CD4-positive, alpha-beta memory T cell (primary cell): ENCODE measurements at regions not wholly inside any gene's neighbourhood (a gene's known extent, or its start where the extent isn't known, plus 50 kb on each side); places are given as distances from the start of the nearest gene placed in this dataset.

Experiments used
- CTCF ChIA-PET: fragments of 350-600 bp; sonication (Branson Sonifier 250); formaldehyde crosslinking; loops from one replicate; lab custom pipeline; 2021; ENCODE audit warnings: inconsistent platforms; ENCODE audit not compliant: partially characterized antibody; lab: Charles Lee
- POLR2A ChIA-PET: fragments of 350-600 bp; sonication (Branson Sonifier 250); formaldehyde crosslinking; loops from one replicate; lab custom pipeline; 2021; ENCODE audit not compliant: partially characterized antibody; lab: Charles Lee
- DNase-seq, 5 donors: peaks; one replicate each; pipeline versions ENCODE4 v3.0.0 to v3.0.0-alpha.2; 2020 to 2022; ENCODE audit warnings: mixed read lengths in 1 of 5
- H3K27ac ChIP-seq: one replicate; pipeline ENCODE4 v1.7.0; 2013; ENCODE audit warnings: low read depth, low read length
- H3K27me3 ChIP-seq: 2 replicates; pipeline ENCODE4 v1.7.0; 2013; ENCODE audit warnings: mild to moderate bottlenecking, low read length, moderate library complexity; ENCODE audit not compliant: insufficient read depth
- H3K36me3 ChIP-seq: 2 replicates; pipeline ENCODE4 v1.7.0; 2013; ENCODE audit warnings: mild to moderate bottlenecking, low read length, moderate library complexity; ENCODE audit not compliant: insufficient read depth
- H3K4me1 ChIP-seq: 2 replicates; pipeline ENCODE4 v1.7.0; 2013; ENCODE audit warnings: mild to moderate bottlenecking, low read length, moderate library complexity; ENCODE audit not compliant: insufficient read depth
- H3K4me3 ChIP-seq, 2 donors: one replicate each; pipeline ENCODE4 v1.7.0; 2013; ENCODE audit warnings: low read length in 2 of 2, mild to moderate bottlenecking in 1 of 2
- H3K9me3 ChIP-seq, 2 donors: one replicate each; pipeline ENCODE4 v1.7.0; 2013; ENCODE audit warnings: low read length in 2 of 2, control low read depth in 1 of 2; ENCODE audit not compliant: control insufficient read depth in 1 of 2
- H3K27ac Mint-ChIP-seq, 7 donors: one replicate each; pipeline ENCODE4 v1.8.0; 2020 to 2021; ENCODE audit warnings: mixed read lengths in 7 of 7, mild to moderate bottlenecking in 6 of 7, inconsistent platforms in 3 of 7, moderate library complexity in 3 of 7
- H3K27me3 Mint-ChIP-seq, 2 donors: one replicate each; pipeline ENCODE4 v1.8.0; 2020 to 2021; ENCODE audit warnings: mixed read lengths in 2 of 2
- H3K36me3 Mint-ChIP-seq, 2 donors: one replicate each; pipeline ENCODE4 v1.8.0; 2020 to 2021; ENCODE audit warnings: mixed read lengths in 2 of 2, inconsistent platforms in 1 of 2, mild to moderate bottlenecking in 1 of 2
- H3K4me1 Mint-ChIP-seq, 4 donors: one replicate each; pipeline ENCODE4 v1.8.0; 2020 to 2021; ENCODE audit warnings: mixed read lengths in 4 of 4, mild to moderate bottlenecking in 1 of 4
- H3K4me3 Mint-ChIP-seq, 8 donors: one replicate each; pipeline ENCODE4 v1.8.0; 2020 to 2021; ENCODE audit warnings: mixed read lengths in 8 of 8, mild to moderate bottlenecking in 7 of 8, moderate library complexity in 6 of 8, inconsistent platforms in 3 of 8
- H3K9me3 Mint-ChIP-seq, 8 donors: one replicate each; pipeline ENCODE4 v1.8.0; 2020 to 2021; ENCODE audit warnings: mixed read lengths in 8 of 8, mild to moderate bottlenecking in 5 of 8, inconsistent platforms in 3 of 8, moderate library complexity in 1 of 8
- intact Hi-C: fragments of 100-400 bp; cut with micrococcal nuclease; formaldehyde crosslinking; loops from one replicate; pipeline ENCODE4 v1.15.1; 2023

- intact Hi-C loops: no loop called here
- no peaks in the 10 kb centered on the region for H3K27me3 Mint-ChIP-seq
Observed at GRCh38 chr4:133394971-133395627, 246.0 kb downstream of the PCDH10 start.

GRCh38 chr4:133390198-133390855 is 241.2 kb downstream of the PCDH10 start:
- no peak overlapping the region for H3K4me3 Mint-ChIP-seq
- no peaks in the 10 kb centered on the region for H3K9me3 ChIP-seq
- H3K27ac ChIP-seq: no peak overlapping the region
- no peaks in the 10 kb centered on the region for H3K4me1 Mint-ChIP-seq
- intact Hi-C loops: no loop called here
- no peak overlapping the region for H3K4me3 ChIP-seq
- H3K36me3 ChIP-seq: no peaks in the 10 kb centered on the region
- H3K9me3 Mint-ChIP-seq: peaks cover 0 to 6% (median 2%) of the 10 kb centered on the region in 8 donors
- no peak for DNase-seq
- no peaks in the 10 kb centered on the region for H3K36me3 Mint-ChIP-seq
- no peaks in the 10 kb centered on the region for H3K27me3 Mint-ChIP-seq
- ChIA-PET CTCF (no interaction called here), POLR2A (no interaction called here)
- no peaks in the 10 kb centered on the region for H3K27me3 ChIP-seq
- no peak overlapping the region for H3K27ac Mint-ChIP-seq
- no peaks in the 10 kb centered on the region for H3K4me1 ChIP-seq

More at GRCh38 chr4:133394971-133395627, 246.0 kb downstream of the PCDH10 start:
- no peak for DNase-seq
- H3K27ac ChIP-seq: no peak overlapping the region
- H3K4me3 ChIP-seq: no peak overlapping the region
- no peaks in the 10 kb centered on the region for H3K27me3 ChIP-seq
- Mint-ChIP-seq H3K27ac (no peak overlapping the region), H3K4me1 (no peaks in the 10 kb centered on the region), H3K4me3 (no peak overlapping the region), H3K9me3 (peaks cover 0 to 6% (median 1%) of the 10 kb centered on the region in 8 donors), H3K36me3 (no peaks in the 10 kb centered on the region)
- H3K36me3 ChIP-seq: no peaks in the 10 kb centered on the region
- POLR2A ChIA-PET: no interaction called here
- CTCF ChIA-PET: no interaction called here
- no peaks in the 10 kb centered on the region for H3K4me1 ChIP-seq
- no peaks in the 10 kb centered on the region for H3K9me3 ChIP-seq

DNA sequence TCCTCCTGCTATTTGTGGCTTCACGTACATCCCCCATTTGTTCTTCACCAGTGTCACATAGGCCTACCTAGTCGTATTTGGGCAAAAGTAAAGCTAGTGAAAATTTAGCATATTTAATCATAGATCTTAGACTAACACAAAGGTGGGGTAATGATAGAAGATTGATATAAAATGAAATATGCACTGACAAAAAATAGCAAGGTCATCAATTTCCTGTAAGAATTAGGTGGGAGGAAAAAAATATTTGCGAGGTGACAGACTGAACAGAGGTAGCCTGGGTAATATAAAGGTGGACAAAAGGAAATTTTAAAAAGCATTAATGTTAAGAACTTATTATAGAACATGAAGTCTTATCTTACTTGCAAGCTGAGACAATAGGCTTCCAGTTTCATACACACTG is 239.9 kb downstream of the PCDH10 start:
- H3K27ac Mint-ChIP-seq: no peak overlapping the region
- CTCF ChIA-PET: no interaction called here

DNA sequence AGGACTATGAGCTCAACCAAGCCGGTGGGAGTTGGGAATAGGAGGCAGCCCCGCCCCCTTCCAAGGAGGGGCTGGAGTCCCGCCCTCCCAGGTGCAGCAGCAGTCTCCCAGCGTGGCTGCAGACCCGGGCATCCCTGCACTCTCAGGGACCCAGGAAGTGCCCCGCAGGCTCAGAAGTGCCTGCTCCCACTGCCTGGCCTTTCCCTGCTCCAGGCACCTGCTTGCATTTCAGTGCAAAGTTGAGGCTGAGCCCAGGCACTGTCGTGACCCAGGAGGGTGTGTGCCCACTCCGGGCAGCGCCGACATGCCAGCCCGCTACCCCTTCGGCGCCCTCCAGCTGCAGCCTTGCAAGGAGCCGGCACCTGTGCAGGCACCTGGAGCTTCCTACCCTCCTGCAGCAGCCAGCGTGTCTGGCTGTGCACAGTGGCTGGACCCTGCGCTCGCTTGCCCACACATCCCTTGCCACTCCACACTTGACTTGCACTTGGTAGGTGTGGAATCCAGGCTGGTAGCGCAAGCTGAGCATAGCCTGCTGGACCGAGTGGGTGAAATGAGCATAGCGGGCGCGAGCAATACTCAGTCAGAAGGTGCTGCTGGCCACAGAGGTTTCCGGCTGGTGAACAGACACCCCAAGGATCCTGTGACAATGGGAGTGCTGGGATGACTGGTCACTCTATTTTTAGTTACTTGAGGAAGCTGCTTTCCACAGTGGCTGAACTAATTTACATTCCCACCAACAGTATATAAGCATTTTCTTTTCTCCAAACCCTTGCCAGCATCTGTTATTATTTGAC is 236.3 kb downstream of the PCDH10 start:
- Histone ChIP-seq H3K27me3 (no peaks in the 10 kb centered on the region), H3K9me3 (no peaks in the 10 kb centered on the region), H3K36me3 (no peaks in the 10 kb centered on the region), H3K27ac (no peak overlapping the region), H3K4me3 (no peak overlapping the region), H3K4me1 (no peaks in the 10 kb centered on the region)
- Mint-ChIP-seq H3K27me3 (no peaks in the 10 kb centered on the region), H3K4me3 (no peak overlapping the region), H3K27ac (no peak overlapping the region), H3K36me3 (no peaks in the 10 kb centered on the region), H3K9me3 (peaks cover 0 to 9% (median 3%) of the 10 kb centered on the region in 8 donors), H3K4me1 (no peaks in the 10 kb centered on the region)
- CTCF ChIA-PET: no interaction called here
- intact Hi-C loops: no loop called here
- POLR2A ChIA-PET: no interaction called here
- no peak for DNase-seq

More for the DNA sequence above, 239.9 kb downstream of the PCDH10 start:
- Histone ChIP-seq H3K9me3 (no peaks in the 10 kb centered on the region), H3K4me1 (no peaks in the 10 kb centered on the region), H3K36me3 (no peaks in the 10 kb centered on the region), H3K27ac (no peak overlapping the region), H3K27me3 (no peaks in the 10 kb centered on the region), H3K4me3 (no peak overlapping the region)
- intact Hi-C loops: no loop called here
- DNase-seq: no peak
- Mint-ChIP-seq H3K4me3 (no peak overlapping the region), H3K4me1 (no peaks in the 10 kb centered on the region), H3K9me3 (peaks cover 0 to 7% (median 3%) of the 10 kb centered on the region in 8 donors), H3K27me3 (no peaks in the 10 kb centered on the region), H3K36me3 (no peaks in the 10 kb centered on the region)
- POLR2A ChIA-PET: no interaction called here

DNA sequence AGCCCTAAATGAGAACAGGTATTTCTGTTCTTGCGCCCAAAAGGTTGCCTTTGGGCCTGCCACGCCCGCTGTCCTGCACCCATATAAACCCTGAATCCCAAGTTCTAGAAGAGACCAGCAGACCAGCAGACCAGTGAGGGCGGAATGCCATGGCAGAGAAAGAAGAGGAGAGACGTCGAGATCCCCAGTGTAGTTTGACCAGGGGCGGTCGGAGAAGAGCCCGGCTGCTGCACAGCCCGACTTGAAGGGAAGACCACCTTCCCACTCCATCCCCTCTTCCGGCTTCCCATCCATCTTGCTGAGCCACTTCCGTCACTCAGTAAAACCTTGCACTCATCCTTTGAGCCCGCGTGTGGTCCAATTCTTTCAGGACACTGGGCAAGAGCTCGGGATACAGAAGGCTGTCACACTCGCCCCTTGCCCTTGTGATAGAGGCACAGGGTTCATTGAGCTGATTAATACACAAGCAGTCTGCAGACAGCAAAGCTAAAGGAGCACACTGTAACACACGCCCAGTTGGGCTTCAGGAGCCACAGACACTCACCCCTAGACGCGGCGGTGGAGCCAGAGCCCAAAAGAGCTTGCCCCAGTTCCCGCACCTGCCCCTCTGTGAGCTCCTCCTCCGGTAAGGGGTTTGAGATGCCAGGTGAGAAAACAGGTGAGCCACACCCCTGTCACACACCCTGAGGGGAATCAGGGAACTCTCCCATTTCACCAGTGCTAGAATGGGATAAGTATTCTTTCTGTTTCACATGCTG is 230.8 kb downstream of the PCDH10 start:
- Mint-ChIP-seq H3K27ac (peak overlapping the region in 1 of 7 donors; percentile 14), H3K4me1 (no peaks in the 10 kb centered on the region), H3K9me3 (peaks cover 0 to 21% (median 14%) of the 10 kb centered on the region in 8 donors), H3K27me3 (no peaks in the 10 kb centered on the region), H3K36me3 (no peaks in the 10 kb centered on the region), H3K4me3 (no peak overlapping the region)
- Histone ChIP-seq H3K9me3 (no peaks in the 10 kb centered on the region), H3K27me3 (no peaks in the 10 kb centered on the region), H3K36me3 (no peaks in the 10 kb centered on the region), H3K4me3 (no peak overlapping the region), H3K4me1 (no peaks in the 10 kb centered on the region), H3K27ac (no peak overlapping the region)
- intact Hi-C loops: no loop called here
- no peak for DNase-seq
- ChIA-PET CTCF (no interaction called here), POLR2A (no interaction called here)

- no peak overlapping the region for H3K27ac Mint-ChIP-seq
- no peak overlapping the region for H3K4me3 ChIP-seq
- DNase-seq: no peak
- no peaks in the 10 kb centered on the region for H3K36me3 Mint-ChIP-seq
- no peaks in the 10 kb centered on the region for H3K27me3 ChIP-seq
- no peaks in the 10 kb centered on the region for H3K4me1 Mint-ChIP-seq
- peaks cover 0 to 22% (median 14%) of the 10 kb centered on the region in 8 donors for H3K9me3 Mint-ChIP-seq
- no peak overlapping the region for H3K4me3 Mint-ChIP-seq
- intact Hi-C loops: no loop called here
- ChIA-PET POLR2A (no interaction called here), CTCF (no interaction called here)
- H3K27ac ChIP-seq: no peak overlapping the region
- no peaks in the 10 kb centered on the region for H3K27me3 Mint-ChIP-seq
- H3K36me3 ChIP-seq: no peaks in the 10 kb centered on the region
- H3K9me3 ChIP-seq: no peaks in the 10 kb centered on the region
- no peaks in the 10 kb centered on the region for H3K4me1 ChIP-seq
Observed at GRCh38 chr4:133377286-133377685, 228.2 kb downstream of the PCDH10 start.

DNA sequence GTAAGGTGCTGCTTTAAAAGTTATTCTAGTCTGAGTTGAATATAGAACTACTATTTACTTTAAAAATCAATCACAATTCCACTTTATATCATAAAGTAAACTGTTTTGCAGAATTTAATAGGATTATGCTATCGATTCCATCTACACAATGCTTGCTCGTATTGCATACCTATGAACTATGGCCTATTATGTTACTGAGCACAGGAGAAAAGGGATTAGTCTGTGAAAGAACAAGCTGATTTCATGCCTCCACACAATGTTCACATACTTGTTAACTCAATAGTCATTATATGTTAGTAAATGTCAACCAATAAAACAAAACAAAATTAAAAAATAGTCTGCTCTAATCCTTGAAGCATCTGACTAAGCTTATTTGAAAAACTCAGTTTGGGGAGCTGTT is 223.6 kb downstream of the PCDH10 start:
- Histone ChIP-seq H3K27ac (no peak overlapping the region), H3K4me3 (no peak overlapping the region), H3K9me3 (no peaks in the 10 kb centered on the region), H3K4me1 (no peaks in the 10 kb centered on the region), H3K36me3 (no peaks in the 10 kb centered on the region), H3K27me3 (no peaks in the 10 kb centered on the region)
- H3K4me3 Mint-ChIP-seq: no peak overlapping the region
- no peaks in the 10 kb centered on the region for H3K4me1 Mint-ChIP-seq
- ChIA-PET POLR2A (no interaction called here), CTCF (no interaction called here)
- peaks cover 0 to 16% (median 7%) of the 10 kb centered on the region in 8 donors for H3K9me3 Mint-ChIP-seq
- no peak overlapping the region for H3K27ac Mint-ChIP-seq
- intact Hi-C loops: no loop called here
- no peak for DNase-seq
- H3K27me3 Mint-ChIP-seq: no peaks in the 10 kb centered on the region
- no peaks in the 10 kb centered on the region for H3K36me3 Mint-ChIP-seq
